Neuronal stem cell (in vitro differentiated cells): ENCODE measurements at regions not wholly inside any gene's neighbourhood (a gene's known extent, or its start where the extent isn't known, plus 50 kb on each side); places are given as distances from the start of the nearest gene placed in this dataset.

Experiments used
- DNase-seq: peaks from one replicate; pipeline ENCODE4 v3.0.0-alpha.2; 2013; ENCODE audit warnings: low spot score
- H2AFZ ChIP-seq: one replicate; pipeline ENCODE4 v1.6.1; 2013; ENCODE audit warnings: mild to moderate bottlenecking, low read length, inconsistent platforms
- H2AK5ac ChIP-seq: 2 replicates; pipeline ENCODE4 v1.6.1; 2013; ENCODE audit warnings: low read depth, mild to moderate bottlenecking, inconsistent platforms, low read length, moderate library complexity, mixed read lengths
- H2BK120ac ChIP-seq: 2 replicates; pipeline ENCODE4 v1.6.1; 2013; ENCODE audit warnings: low read depth, mild to moderate bottlenecking, inconsistent platforms, low read length, moderate library complexity, mixed read lengths
- H2BK12ac ChIP-seq: one replicate; pipeline ENCODE4 v1.6.1; 2013; ENCODE audit warnings: low read length, inconsistent platforms
- H2BK15ac ChIP-seq: 2 replicates; pipeline ENCODE4 v1.6.1; 2013; ENCODE audit warnings: mild to moderate bottlenecking, low read length, inconsistent platforms, mixed read lengths
- H2BK5ac ChIP-seq: one replicate; pipeline ENCODE4 v1.6.1; 2013; ENCODE audit warnings: inconsistent platforms, mild to moderate bottlenecking, low read length, moderate library complexity
- H3K14ac ChIP-seq: one replicate; pipeline ENCODE4 v1.6.1; 2013; ENCODE audit warnings: low read length, inconsistent platforms
- H3K18ac ChIP-seq: 2 replicates; pipeline ENCODE4 v1.6.1; 2013; ENCODE audit warnings: low read length, inconsistent platforms
- H3K23ac ChIP-seq: 2 replicates; pipeline ENCODE4 v1.6.1; 2013; ENCODE audit warnings: low read depth, mild to moderate bottlenecking, mixed read lengths, low read length, inconsistent platforms; ENCODE audit not compliant: poor library complexity
- H3K27ac ChIP-seq: replicated peaks from 3 replicates; pipeline ENCODE4 v1.5.1; 2013; ENCODE audit warnings: low read length, inconsistent platforms
- H3K27me3 ChIP-seq, 3 experiments: 2 replicates each; pipeline ENCODE4 v1.6.1; 2013; ENCODE audit warnings: low read length in 3 of 3, mild to moderate bottlenecking in 2 of 3, inconsistent platforms in 1 of 3, low read depth in 1 of 3, mixed read lengths in 1 of 3, moderate library complexity in 1 of 3; ENCODE audit not compliant: control insufficient read depth in 3 of 3, insufficient read depth in 3 of 3
- H3K36me3 ChIP-seq, 2 donors: replicated peaks in 1 of 2; 2 replicates each; pipeline ENCODE4 v1.6.1; 2013; ENCODE audit warnings: low read length in 2 of 2; ENCODE audit not compliant: control insufficient read depth in 2 of 2, insufficient read depth in 2 of 2
- H3K4ac ChIP-seq: 2 replicates; pipeline ENCODE4 v1.6.1; 2013; ENCODE audit warnings: inconsistent platforms, mild to moderate bottlenecking, low read length, moderate library complexity
- H3K4me1 ChIP-seq, 2 donors: 1 replicate in 1 of 2; 2 replicates in 1 of 2; pipeline ENCODE4 v1.6.1; 2013; ENCODE audit warnings: low read length in 2 of 2, low read depth in 1 of 2; ENCODE audit not compliant: control insufficient read depth in 2 of 2, insufficient read depth in 1 of 2
- H3K4me2 ChIP-seq: one replicate; pipeline ENCODE4 v1.6.1; 2013; ENCODE audit warnings: mild to moderate bottlenecking, low read length, inconsistent platforms; ENCODE audit not compliant: insufficient read depth, poor library complexity, severe bottlenecking
- H3K4me3 ChIP-seq, 2 donors: 2 replicates each; pipeline ENCODE4 v1.5.1; 2013; ENCODE audit warnings: low read length in 2 of 2, mild to moderate bottlenecking in 2 of 2, inconsistent platforms in 1 of 2, moderate library complexity in 1 of 2
- H3K79me1 ChIP-seq: one replicate; pipeline ENCODE4 v1.6.1; 2013; ENCODE audit warnings: low read depth, mild to moderate bottlenecking, inconsistent platforms, low read length, moderate library complexity
- H3K9ac ChIP-seq: one replicate; pipeline ENCODE4 v1.6.1; 2013; ENCODE audit warnings: mild to moderate bottlenecking, low read depth, low read length, inconsistent platforms; ENCODE audit not compliant: poor library complexity
- H3K9me3 ChIP-seq, 2 donors: replicated peaks in 1 of 2; 2 replicates each; pipeline versions ENCODE3 to v1.6.1; 2013; ENCODE audit warnings: low read length in 2 of 2, mild to moderate bottlenecking in 2 of 2, inconsistent platforms in 1 of 2, low read depth in 1 of 2, mixed read lengths in 1 of 2, moderate library complexity in 1 of 2; ENCODE audit not compliant: control insufficient read depth in 2 of 2, insufficient read depth in 1 of 2
- H4K8ac ChIP-seq: one replicate; pipeline ENCODE4 v1.6.1; 2013; ENCODE audit warnings: low read depth, mild to moderate bottlenecking, inconsistent platforms, low read length, moderate library complexity
- H4K91ac ChIP-seq: one replicate; pipeline ENCODE4 v1.6.1; 2013; ENCODE audit warnings: low read length, low read depth, mild to moderate bottlenecking, inconsistent platforms; ENCODE audit not compliant: poor library complexity
- WGBS, 2 donors: extraction: QIAGEN DNeasy Blood & Tissue Kit; methylation state at CpG; one replicate each; pipeline ENCODE4 v1.1.7; 2013; ENCODE audit warnings: missing lambda C conversion rate in 2 of 2, mixed read lengths in 1 of 2; ENCODE audit not compliant: insufficient read length in 2 of 2, insufficient replicate concordance in 1 of 2; ENCODE audit errors: extremely low coverage in 2 of 2; 5-methylcytosine and 5-hydroxymethylcytosine counted together

DNA sequence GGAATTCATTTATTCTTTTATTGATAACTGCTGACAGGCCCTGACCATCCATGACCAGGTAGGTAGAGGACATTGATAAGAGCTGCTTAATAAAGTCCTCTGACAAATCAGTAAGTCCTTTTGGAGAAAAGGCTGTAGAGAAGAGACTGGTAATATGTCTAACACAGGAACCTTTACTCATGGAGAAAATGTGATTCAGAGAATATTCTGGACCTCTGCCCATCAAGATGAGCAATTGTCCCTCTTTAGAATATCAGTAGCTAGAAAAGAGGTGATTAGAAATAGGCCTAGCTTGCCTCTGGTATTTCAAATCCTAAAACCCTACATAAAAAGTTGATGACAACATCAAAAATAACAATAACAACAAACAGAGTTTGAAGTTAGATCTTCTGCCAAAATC, 642.3 kb downstream of the TBC1D4 start:
- H3K4me3 ChIP-seq: no peak overlapping the region
- no peak overlapping the region for H2BK12ac ChIP-seq
- H3K27me3 ChIP-seq: no peaks in the 10 kb centered on the region
- no peak overlapping the region for H2BK120ac ChIP-seq
- H3K23ac ChIP-seq: no peak overlapping the region
- no peak overlapping the region for H3K4me2 ChIP-seq
- H3K4ac ChIP-seq: no peak overlapping the region
- no peak overlapping the region for H2AFZ ChIP-seq
- H2BK5ac ChIP-seq: no peak overlapping the region
- no peak overlapping the region for H2AK5ac ChIP-seq
- peaks cover 0 to 10% of the 10 kb centered on the region in 2 donors for H3K9me3 ChIP-seq
- no peak overlapping the region for H3K27ac ChIP-seq
- no peaks in the 10 kb centered on the region for H3K79me1 ChIP-seq
- H3K9ac ChIP-seq: no peak overlapping the region
- H3K36me3 ChIP-seq: no peaks in the 10 kb centered on the region
- no peaks in the 10 kb centered on the region for H3K4me1 ChIP-seq
- no peak overlapping the region for H3K18ac ChIP-seq
- no peak overlapping the region for H3K14ac ChIP-seq
- no peak for DNase-seq
- no peak overlapping the region for H2BK15ac ChIP-seq
- H4K8ac ChIP-seq: no peak overlapping the region
- no peak overlapping the region for H4K91ac ChIP-seq

GRCh38 chr13:74838096-74838495, 643.9 kb downstream of the TBC1D4 start:
- Histone ChIP-seq H3K4me2 (no peak overlapping the region), H3K4me1 (no peaks in the 10 kb centered on the region)

GRCh38 chr13:74836628-74837027, 645.3 kb downstream of the TBC1D4 start:
- no peak overlapping the region for H2BK120ac ChIP-seq
- H3K23ac ChIP-seq: no peak overlapping the region
- no peak overlapping the region for H3K4ac ChIP-seq
- no peaks in the 10 kb centered on the region for H3K4me1 ChIP-seq
- no peak overlapping the region for H3K4me2 ChIP-seq
- no peak overlapping the region for H2AFZ ChIP-seq
- H3K14ac ChIP-seq: no peak overlapping the region
- no peaks in the 10 kb centered on the region for H3K36me3 ChIP-seq
- H3K79me1 ChIP-seq: no peaks in the 10 kb centered on the region
- H2BK5ac ChIP-seq: no peak overlapping the region
- DNase-seq: no peak
- no peak overlapping the region for H2BK15ac ChIP-seq
- no peaks in the 10 kb centered on the region for H3K27me3 ChIP-seq
- H3K9me3 ChIP-seq: peaks cover 0 to 5% of the 10 kb centered on the region in 2 donors
- H4K8ac ChIP-seq: no peak overlapping the region
- no peak overlapping the region for H3K4me3 ChIP-seq
- no peak overlapping the region for H2AK5ac ChIP-seq
- H2BK12ac ChIP-seq: no peak overlapping the region
- H3K9ac ChIP-seq: no peak overlapping the region
- H3K18ac ChIP-seq: no peak overlapping the region
- WGBS, 2 donors: no CpG with 5 or more reads among the region's 1 CpG
- no peak overlapping the region for H3K27ac ChIP-seq
- no peak overlapping the region for H4K91ac ChIP-seq

More at GRCh38 chr13:74838096-74838495, 643.9 kb downstream of the TBC1D4 start:
- Histone ChIP-seq H2AFZ (no peak overlapping the region), H3K18ac (no peak overlapping the region), H2BK15ac (no peak overlapping the region), H3K9ac (no peak overlapping the region), H3K9me3 (peaks cover 0 to 5% of the 10 kb centered on the region in 2 donors), H3K4me3 (no peak overlapping the region), H4K8ac (no peak overlapping the region), H3K79me1 (no peaks in the 10 kb centered on the region), H4K91ac (no peak overlapping the region), H2BK120ac (no peak overlapping the region), H3K27me3 (no peaks in the 10 kb centered on the region), H3K14ac (no peak overlapping the region), H2BK5ac (no peak overlapping the region), H3K23ac (no peak overlapping the region), H3K27ac (no peak overlapping the region), H3K4ac (no peak overlapping the region), H3K36me3 (no peaks in the 10 kb centered on the region), H2BK12ac (no peak overlapping the region), H2AK5ac (no peak overlapping the region)
- no CpG with 5 or more reads among the region's 5 CpGs for WGBS, 2 donors
- DNase-seq: no peak

GRCh38 chr13:74835579-74835978, 646.4 kb downstream of the TBC1D4 start:
- H2BK12ac ChIP-seq: no peak overlapping the region
- no peak for DNase-seq
- no peak overlapping the region for H2BK5ac ChIP-seq
- H3K4ac ChIP-seq: no peak overlapping the region
- no peak overlapping the region for H3K18ac ChIP-seq
- H3K14ac ChIP-seq: no peak overlapping the region
- peaks cover 0 to 2% of the 10 kb centered on the region in 2 donors for H3K9me3 ChIP-seq
- H3K9ac ChIP-seq: no peak overlapping the region
- WGBS, 2 donors: no CpG with 5 or more reads among the region's 1 CpG
- H4K91ac ChIP-seq: no peak overlapping the region
- H3K36me3 ChIP-seq: no peaks in the 10 kb centered on the region
- H2AK5ac ChIP-seq: no peak overlapping the region
- H2BK15ac ChIP-seq: no peak overlapping the region
- H3K4me1 ChIP-seq: no peaks in the 10 kb centered on the region
- H2BK120ac ChIP-seq: no peak overlapping the region
- no peaks in the 10 kb centered on the region for H3K27me3 ChIP-seq
- no peak overlapping the region for H3K27ac ChIP-seq
- H3K23ac ChIP-seq: no peak overlapping the region
- H3K4me2 ChIP-seq: no peak overlapping the region
- H3K79me1 ChIP-seq: no peaks in the 10 kb centered on the region
- no peak overlapping the region for H3K4me3 ChIP-seq
- no peak overlapping the region for H4K8ac ChIP-seq
- H2AFZ ChIP-seq: no peak overlapping the region
